ENCODE measurements at regions not wholly inside any gene's neighbourhood (a gene's known extent, or its start where the extent isn't known, plus 50 kb on each side); places are given as distances from the start of the nearest gene placed in this dataset.
"Not testable (repeated sequence)": the region's sequence is repeated elsewhere in the genome, so short reads cannot be mapped to it uniquely, and the experiment has no call there.

DNA sequence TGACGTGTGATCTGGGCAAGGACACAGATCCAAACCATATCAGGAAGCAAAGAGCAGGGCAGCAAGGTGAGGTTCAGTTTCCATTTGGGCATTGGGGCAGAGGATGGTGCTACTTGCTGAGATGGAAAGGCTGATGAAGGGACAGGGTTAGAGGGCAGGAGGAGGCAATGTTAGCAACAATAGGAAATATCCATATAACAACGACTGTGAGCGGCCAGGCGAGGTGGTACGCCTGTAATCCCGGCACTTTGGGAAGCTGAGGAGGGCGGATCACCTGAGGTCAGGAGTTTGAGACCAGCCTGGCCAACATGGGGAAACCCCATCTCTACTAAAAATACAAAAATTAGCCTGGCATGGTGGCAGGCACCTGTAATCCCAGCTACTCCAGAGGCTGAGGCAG lies 144.5 kb downstream of the IRX5 start:
- not testable (repeated sequence) for H3K36me3 Mint-ChIP-seq (ENCODE audit: insufficient read depth); ATAC-seq (replicated peaks); H3K4me1 Mint-ChIP-seq (ENCODE audit: low read depth in 2 of 2); DNase-seq; H3K4me3 Mint-ChIP-seq; H3K27ac Mint-ChIP-seq
- Mint-ChIP-seq H3K27me3 (peaks cover 0 to 34% of the 10 kb centered on the region in 2 donors), H3K9me3 (peaks cover 0 to 16% of the 10 kb centered on the region in 2 donors)

DNA sequence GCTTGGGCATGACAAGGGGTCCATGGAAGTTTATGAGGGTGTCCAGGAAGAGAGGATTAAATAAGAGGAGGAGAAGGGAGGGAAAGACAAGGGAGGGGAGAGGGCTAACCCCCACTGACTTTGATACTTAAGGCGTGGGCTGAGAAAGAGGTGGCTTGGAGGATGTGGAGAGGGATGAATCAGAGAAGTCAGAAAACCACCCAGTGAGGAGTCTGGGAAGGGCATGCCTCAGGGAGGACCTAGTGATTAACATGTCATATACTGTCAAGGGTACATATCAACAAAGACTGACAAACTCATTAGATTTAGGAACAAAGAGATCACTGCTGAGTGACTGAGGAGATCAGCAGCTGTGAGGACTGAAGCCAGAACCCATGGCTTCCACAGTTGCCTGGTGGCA lies 145.4 kb downstream of the IRX5 start:
- no peak for ATAC-seq (replicated peaks)
- H3K4me1 Mint-ChIP-seq (ENCODE audit: low read depth in 2 of 2) = no peaks in the 10 kb centered on the region
- H3K9me3 Mint-ChIP-seq = peaks cover 0 to 16% of the 10 kb centered on the region in 2 donors
- peaks cover 0 to 34% of the 10 kb centered on the region in 2 donors for H3K27me3 Mint-ChIP-seq
- H3K27ac Mint-ChIP-seq = no peak overlapping the region
- DNase-seq = no peak
- peaks cover 2% of the 10 kb centered on the region for H3K36me3 Mint-ChIP-seq (ENCODE audit: insufficient read depth)
- H3K4me3 Mint-ChIP-seq = no peak overlapping the region

DNA sequence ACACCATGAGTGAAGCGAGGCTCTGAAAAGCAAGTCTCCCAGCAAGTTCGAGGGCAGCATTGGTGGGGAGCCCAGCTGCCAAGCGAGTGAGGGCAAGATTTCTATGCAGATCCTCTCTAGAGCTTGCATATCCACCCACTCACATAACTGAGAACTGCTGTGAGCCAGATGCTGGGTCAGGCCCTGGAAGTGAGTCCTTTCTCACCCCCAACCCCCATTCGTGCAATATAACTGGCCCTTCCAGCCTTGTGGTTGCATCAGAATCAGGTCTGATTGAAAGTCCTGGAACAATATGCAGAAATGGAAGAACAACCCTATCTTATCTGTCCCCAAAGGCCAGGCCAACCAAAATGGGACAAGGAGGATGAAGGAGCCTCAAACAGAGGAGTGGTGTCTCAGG lies 146.6 kb downstream of the IRX5 start:
- H3K9me3 Mint-ChIP-seq = peaks cover 0 to 16% of the 10 kb centered on the region in 2 donors
- H3K36me3 Mint-ChIP-seq (ENCODE audit: insufficient read depth) = peaks cover 2% of the 10 kb centered on the region
- peaks cover 0 to 42% of the 10 kb centered on the region in 2 donors for H3K27me3 Mint-ChIP-seq
- no peak for DNase-seq
- no peaks in the 10 kb centered on the region for H3K4me1 Mint-ChIP-seq (ENCODE audit: low read depth in 2 of 2)
- no peak overlapping the region for H3K4me3 Mint-ChIP-seq
- ATAC-seq (replicated peaks) = no peak
- H3K27ac Mint-ChIP-seq = no peak overlapping the region

DNA sequence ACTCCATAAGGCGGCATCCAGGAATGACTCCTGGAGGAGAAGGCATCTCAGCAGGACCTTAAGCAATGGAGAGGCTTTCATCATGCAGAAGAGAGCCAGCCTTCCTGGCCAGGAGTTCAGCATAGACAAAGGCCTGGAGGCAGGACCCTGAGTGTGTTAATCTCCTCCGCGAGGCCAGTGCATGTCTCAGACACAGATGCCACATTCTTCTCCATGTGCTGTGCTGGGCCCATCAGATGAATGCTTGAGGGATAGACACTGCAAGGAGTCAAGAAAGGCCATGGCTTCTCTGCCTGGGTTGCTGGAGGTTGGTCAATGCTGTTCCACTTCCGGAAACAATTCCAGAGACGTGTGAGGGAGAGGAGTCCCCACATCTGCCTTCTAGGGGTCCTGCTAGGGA lies 147.5 kb downstream of the IRX5 start:
- Mint-ChIP-seq H3K36me3 (ENCODE audit: insufficient read depth) (peaks cover 2% of the 10 kb centered on the region), H3K4me1 (ENCODE audit: low read depth in 2 of 2) (no peaks in the 10 kb centered on the region), H3K9me3 (peaks cover 0 to 16% of the 10 kb centered on the region in 2 donors), H3K27me3 (peaks cover 0 to 37% of the 10 kb centered on the region in 2 donors), H3K4me3 (no peak overlapping the region), H3K27ac (no peak overlapping the region)
- ATAC-seq (replicated peaks) (no peak), DNase-seq (no peak)

DNA sequence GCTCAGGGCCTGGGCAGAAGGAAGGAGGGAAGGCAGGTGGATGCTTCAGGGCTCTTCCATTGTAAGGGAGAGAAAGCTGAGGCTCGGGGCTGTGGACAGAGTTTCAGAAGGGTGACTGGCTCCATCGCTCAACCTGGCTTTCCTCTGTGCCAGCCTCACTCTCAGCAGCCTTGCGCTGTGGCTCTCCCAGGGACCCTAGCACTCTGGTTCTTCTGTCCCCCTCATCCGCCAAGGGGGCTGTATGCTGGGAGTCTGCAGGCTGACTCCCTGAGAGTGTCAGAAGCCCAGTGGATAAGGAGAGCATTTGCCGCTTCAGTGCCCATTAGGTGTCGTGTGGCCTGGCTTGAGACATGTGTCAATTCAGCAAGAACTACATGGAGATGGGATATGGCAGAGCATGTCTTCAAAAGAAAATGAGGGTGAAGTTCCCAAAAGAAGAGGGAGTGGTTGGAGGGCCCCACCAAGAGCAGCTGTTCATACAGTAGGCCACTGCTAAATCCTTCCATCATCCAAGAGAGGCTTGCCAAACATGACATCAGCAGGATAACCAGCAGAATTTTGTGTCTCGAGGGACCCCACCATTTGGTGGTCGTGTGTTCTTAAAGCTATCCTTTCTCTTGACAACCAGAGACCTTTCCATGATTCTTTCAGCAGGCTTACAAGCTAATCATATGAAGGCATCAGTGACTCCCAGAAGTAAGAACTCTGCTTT lies 148.2 kb downstream of the IRX5 start:
- Mint-ChIP-seq H3K27me3 (peaks cover 0 to 30% of the 10 kb centered on the region in 2 donors), H3K27ac (no peak overlapping the region), H3K9me3 (peaks cover 0 to 13% of the 10 kb centered on the region in 2 donors), H3K4me1 (ENCODE audit: low read depth in 2 of 2) (no peaks in the 10 kb centered on the region), H3K4me3 (no peak overlapping the region), H3K36me3 (ENCODE audit: insufficient read depth) (peaks cover 2% of the 10 kb centered on the region)
- no peak for DNase-seq
- ATAC-seq (replicated peaks) = no peak

DNA sequence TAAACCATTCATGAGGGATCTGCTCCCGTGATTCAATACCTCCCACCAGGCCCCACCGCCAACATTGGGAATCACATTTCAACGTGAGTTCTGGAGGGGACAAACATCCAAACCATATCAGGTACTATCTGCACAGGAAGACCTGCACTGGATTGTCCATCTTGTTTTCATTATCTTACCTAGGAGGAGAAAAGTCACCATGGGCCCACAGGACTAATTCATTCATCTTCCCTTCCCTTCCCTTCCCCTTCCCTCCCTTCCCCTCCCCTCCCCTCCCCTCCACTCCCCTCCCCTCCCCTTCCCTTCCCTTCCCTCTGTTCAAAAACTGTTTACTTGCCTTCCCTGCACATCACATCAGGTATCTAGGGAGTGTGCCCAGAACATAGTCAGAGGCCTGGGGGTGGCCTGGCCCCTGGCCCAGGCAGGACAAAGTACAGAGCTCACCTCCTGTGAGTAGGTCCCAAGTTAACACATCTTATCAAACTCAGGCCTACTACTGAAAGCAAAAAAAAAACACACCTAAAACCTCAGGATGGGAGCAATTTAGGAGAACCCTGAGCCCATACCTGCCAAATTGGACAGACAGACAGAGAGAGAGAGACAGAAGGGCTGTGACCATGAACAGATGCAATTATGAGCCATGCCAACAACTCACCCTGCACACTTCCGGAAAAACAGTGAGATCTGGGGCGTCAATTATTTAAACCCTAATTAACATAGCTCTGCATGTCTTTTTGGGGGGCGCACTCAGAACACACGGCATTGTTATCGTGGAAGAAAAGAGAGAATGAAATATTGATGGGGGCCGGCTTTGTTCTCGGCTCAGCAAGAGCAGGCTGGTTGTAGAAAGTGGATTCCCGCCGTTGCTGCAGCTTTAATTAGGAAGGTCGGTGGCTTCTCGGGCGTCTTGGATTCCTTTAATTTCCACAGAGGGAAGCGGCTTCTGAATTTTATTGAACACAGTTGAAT lies 151.2 kb downstream of the IRX5 start:
- peaks cover 2 to 7% of the 10 kb centered on the region in 2 donors for H3K9me3 Mint-ChIP-seq
- H3K4me1 Mint-ChIP-seq (ENCODE audit: low read depth in 2 of 2) = no peaks in the 10 kb centered on the region
- no peaks in the 10 kb centered on the region for H3K36me3 Mint-ChIP-seq (ENCODE audit: insufficient read depth)
- no peak overlapping the region for H3K4me3 Mint-ChIP-seq
- ATAC-seq (replicated peaks) (no peak), DNase-seq (no peak)
- H3K27ac Mint-ChIP-seq = no peak overlapping the region
- H3K27me3 Mint-ChIP-seq = peaks cover 0 to 14% of the 10 kb centered on the region in 2 donors

DNA sequence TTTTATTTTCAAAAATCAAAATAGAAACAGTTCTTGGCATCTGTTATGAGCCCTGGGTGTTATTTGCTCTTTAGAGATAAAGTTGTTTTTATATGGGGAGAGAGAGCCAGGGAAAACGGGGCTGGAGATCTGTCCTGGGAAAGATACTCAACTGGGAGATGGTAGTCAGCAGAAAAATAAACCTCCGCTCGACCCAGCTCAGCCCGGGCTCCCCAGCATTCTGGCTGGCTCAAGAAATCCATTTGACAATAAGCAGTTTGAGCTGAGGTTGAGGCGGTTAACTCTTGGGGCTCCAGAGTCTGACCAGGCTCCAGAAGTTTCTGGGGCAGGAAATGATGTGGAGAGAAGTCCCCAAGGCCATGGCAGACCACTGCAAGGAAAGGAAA lies 151.9 kb downstream of the IRX5 start:
- DNase-seq (no peak), ATAC-seq (replicated peaks) (no peak)
- H3K27ac Mint-ChIP-seq = no peak overlapping the region
- no peaks in the 10 kb centered on the region for H3K4me1 Mint-ChIP-seq (ENCODE audit: low read depth in 2 of 2)
- no peaks in the 10 kb centered on the region for H3K36me3 Mint-ChIP-seq (ENCODE audit: insufficient read depth)
- no peak overlapping the region for H3K4me3 Mint-ChIP-seq
- H3K27me3 Mint-ChIP-seq = peaks cover 0 to 8% of the 10 kb centered on the region in 2 donors
- peaks cover 2 to 7% of the 10 kb centered on the region in 2 donors for H3K9me3 Mint-ChIP-seq

DNA sequence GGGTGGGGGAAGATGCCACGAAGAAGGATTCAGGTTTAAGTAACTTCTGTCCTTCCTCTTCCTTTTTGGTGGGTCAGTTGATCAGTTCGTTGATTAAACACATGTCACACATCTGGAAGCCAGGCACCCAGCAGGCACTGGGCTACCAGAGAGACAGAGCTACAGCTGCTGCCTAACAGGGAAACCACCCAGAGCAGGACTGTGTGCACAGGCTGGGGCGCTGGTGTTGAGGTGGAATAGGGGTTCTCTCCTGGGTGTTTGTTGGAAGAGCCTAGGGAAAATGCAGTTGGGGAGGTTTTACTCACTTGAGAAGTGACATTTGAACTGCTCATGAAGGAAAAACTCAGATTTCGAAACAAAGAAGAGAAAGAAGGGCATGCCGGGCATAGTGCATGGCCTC lies 152.4 kb downstream of the IRX5 start:
- ATAC-seq (replicated peaks) (no peak), DNase-seq (no peak)
- peaks cover 2 to 7% of the 10 kb centered on the region in 2 donors for H3K9me3 Mint-ChIP-seq
- H3K36me3 Mint-ChIP-seq (ENCODE audit: insufficient read depth) = no peaks in the 10 kb centered on the region
- H3K27me3 Mint-ChIP-seq = peaks cover 0 to 8% of the 10 kb centered on the region in 2 donors
- H3K4me3 Mint-ChIP-seq = no peak overlapping the region
- H3K4me1 Mint-ChIP-seq (ENCODE audit: low read depth in 2 of 2) = no peaks in the 10 kb centered on the region
- no peak overlapping the region for H3K27ac Mint-ChIP-seq

DNA sequence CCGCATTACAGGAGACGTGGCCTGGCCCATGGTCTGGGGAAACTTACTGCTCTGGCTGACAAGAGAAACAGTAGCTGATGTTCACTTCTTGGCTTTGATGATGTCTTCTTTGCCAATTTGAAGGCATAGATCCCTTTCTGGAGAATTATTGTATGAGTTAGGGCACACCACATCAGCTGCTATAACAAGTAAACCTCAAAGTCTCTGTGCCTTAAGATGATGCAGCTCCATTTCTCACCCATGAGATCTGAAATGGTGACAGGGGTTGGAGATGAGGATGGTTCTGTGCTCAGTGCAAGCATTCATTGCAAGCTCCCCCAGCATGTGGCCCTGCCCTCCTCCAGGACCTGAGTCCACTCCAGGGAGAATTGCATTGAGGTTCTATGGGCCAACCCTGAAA lies 157.4 kb downstream of the IRX5 start:
- ATAC-seq (replicated peaks) = no peak
- Mint-ChIP-seq H3K4me3 (no peak overlapping the region), H3K9me3 (peaks cover 0 to 2% of the 10 kb centered on the region in 2 donors), H3K4me1 (ENCODE audit: low read depth in 2 of 2) (no peaks in the 10 kb centered on the region), H3K27ac (no peak overlapping the region), H3K36me3 (ENCODE audit: insufficient read depth) (no peaks in the 10 kb centered on the region), H3K27me3 (no peaks in the 10 kb centered on the region)
- DNase-seq = no peak

DNA sequence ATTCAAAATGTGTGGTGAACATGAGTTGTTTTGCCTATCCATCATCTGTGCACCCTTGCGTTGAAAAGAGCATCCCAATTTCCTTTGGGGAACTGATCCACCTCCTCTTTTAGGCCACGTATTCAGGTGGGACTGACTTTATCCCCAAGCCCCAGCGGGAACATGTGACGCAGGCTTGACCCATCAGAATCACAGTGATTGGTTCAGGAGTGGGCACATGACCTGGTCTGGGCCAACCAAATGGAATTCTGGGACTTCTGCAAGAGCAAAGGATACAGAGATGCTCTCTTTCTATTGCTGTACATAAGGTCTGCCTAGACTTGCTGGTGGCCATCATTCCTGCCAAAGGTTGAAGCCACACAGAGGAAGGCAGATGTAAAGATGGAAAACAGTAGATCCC lies 158.9 kb downstream of the IRX5 start:
- ATAC-seq (replicated peaks) = no peak

DNA sequence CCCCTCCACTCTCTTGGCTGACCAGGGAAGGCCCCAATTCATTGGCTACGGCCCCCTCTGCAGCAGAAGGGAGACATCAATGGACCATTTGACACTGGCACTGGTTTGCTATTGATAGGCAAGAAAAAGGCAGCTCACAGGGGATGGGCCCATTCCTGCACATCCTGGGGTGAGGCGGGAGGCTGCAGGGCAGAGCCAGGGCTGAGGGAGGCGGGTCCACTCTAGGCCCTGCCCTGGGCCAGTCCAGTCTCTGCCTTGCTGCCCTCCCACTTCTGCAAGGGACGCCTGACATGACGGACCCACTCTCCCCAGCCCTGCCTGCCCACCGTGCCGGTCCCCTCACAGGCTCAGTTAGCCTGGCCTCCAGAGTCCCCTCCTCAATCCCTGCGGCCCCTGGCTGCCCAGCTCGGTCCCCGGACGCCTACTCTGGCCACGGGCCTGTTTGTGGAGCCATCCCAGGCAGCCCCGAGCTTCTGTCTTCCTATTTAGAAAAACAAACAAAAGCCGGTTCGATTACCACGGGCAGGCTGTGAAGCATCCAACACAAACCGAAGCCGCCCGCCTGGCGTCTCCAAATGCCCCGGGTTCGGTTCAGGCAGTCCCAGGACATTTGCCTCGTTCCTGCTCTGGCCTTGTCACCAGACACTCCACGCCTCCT lies 160.7 kb downstream of the IRX5 start:
- Mint-ChIP-seq H3K27me3 (peaks cover 10 to 15% of the 10 kb centered on the region in 2 donors), H3K36me3 (ENCODE audit: insufficient read depth) (no peaks in the 10 kb centered on the region), H3K4me3 (no peak overlapping the region), H3K4me1 (ENCODE audit: low read depth in 2 of 2) (no peaks in the 10 kb centered on the region), H3K27ac (no peak overlapping the region), H3K9me3 (no peaks in the 10 kb centered on the region)
- no peak for DNase-seq
- no peak for ATAC-seq (replicated peaks)

More for the DNA sequence above, 158.9 kb downstream of the IRX5 start:
- no peak for DNase-seq
- H3K9me3 Mint-ChIP-seq = no peaks in the 10 kb centered on the region
- H3K4me3 Mint-ChIP-seq = no peak overlapping the region
- H3K27me3 Mint-ChIP-seq = peaks cover 2 to 6% of the 10 kb centered on the region in 2 donors
- H3K27ac Mint-ChIP-seq = no peak overlapping the region
- H3K4me1 Mint-ChIP-seq (ENCODE audit: low read depth in 2 of 2) = no peaks in the 10 kb centered on the region
- H3K36me3 Mint-ChIP-seq (ENCODE audit: insufficient read depth) = no peaks in the 10 kb centered on the region

DNA sequence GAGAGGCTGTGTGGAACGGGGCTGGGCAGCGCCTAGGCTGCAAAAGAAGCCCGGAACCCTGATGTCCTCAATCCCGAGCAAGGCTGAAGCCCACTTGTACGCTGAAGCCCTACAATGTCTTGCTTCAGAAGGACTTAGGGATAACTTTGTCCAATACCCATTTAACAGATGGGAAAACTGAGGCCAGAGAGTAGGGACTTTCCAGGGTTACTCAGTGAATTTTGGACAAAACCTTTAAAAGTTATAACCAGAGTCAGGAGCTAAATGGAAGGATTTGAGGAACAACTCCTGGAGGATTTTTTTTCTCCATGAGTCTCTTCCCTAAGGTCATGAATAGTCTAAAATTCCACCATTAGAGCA lies 161.2 kb downstream of the IRX5 start:
- ATAC-seq (replicated peaks) (no peak), DNase-seq (no peak)
- Mint-ChIP-seq H3K4me1 (ENCODE audit: low read depth in 2 of 2) (no peaks in the 10 kb centered on the region), H3K4me3 (no peak overlapping the region), H3K9me3 (no peaks in the 10 kb centered on the region), H3K36me3 (ENCODE audit: insufficient read depth) (no peaks in the 10 kb centered on the region), H3K27ac (no peak overlapping the region), H3K27me3 (peaks cover 12 to 15% of the 10 kb centered on the region in 2 donors)

DNA sequence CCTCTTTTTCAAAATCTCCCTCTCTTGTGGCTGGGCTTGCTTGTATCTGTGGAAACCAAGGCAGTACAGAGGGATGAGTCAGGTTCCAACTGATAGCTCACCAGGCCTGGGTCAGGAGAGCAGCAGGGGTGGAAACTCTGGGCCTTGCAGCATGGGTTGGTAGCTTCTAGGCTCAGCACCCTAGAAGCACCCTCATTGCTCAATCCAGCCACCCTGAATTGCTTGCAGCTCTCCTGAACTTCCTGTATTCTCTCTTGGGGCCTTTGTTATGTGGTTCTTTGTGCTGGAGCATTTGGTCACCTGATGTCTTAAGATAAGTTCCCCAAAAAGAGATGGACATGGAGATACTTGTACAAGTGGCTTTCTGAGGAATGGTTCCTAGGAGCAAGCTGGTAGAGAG lies 169.4 kb downstream of the IRX5 start:
- no peak for ATAC-seq (replicated peaks)

More for the DNA sequence above, 169.4 kb downstream of the IRX5 start:
- Mint-ChIP-seq H3K36me3 (ENCODE audit: insufficient read depth) (no peaks in the 10 kb centered on the region), H3K4me3 (no peak overlapping the region), H3K4me1 (ENCODE audit: low read depth in 2 of 2) (no peaks in the 10 kb centered on the region), H3K9me3 (peaks cover 0 to 3% of the 10 kb centered on the region in 2 donors), H3K27me3 (peaks cover 6 to 20% of the 10 kb centered on the region in 2 donors), H3K27ac (no peak overlapping the region)
- DNase-seq = no peak
